H9 (cell line): ENCODE measurements at regions not wholly inside any gene's neighbourhood (a gene's known extent, or its start where the extent isn't known, plus 50 kb on each side); places are given as distances from the start of the nearest gene placed in this dataset.

Experiments used
- DNase-seq: peaks from one replicate; pipeline ENCODE4 v3.0.0-alpha.2; 2017
- H2AFZ ChIP-seq: one replicate; pipeline ENCODE4 v1.6.1; 2013; ENCODE audit warnings: mild to moderate bottlenecking, low read length, control low read depth, moderate library complexity
- H2AK5ac ChIP-seq: 2 replicates; pipeline ENCODE4 v1.6.1; 2013; ENCODE audit warnings: low read length, control low read depth, mixed read lengths; ENCODE audit not compliant: insufficient read length
- H2BK120ac ChIP-seq: one replicate; pipeline ENCODE4 v1.6.1; 2013; ENCODE audit warnings: low read depth, mild to moderate bottlenecking, low read length, control low read depth, inconsistent platforms; ENCODE audit not compliant: poor library complexity, severe bottlenecking
- H2BK12ac ChIP-seq: 2 replicates; pipeline ENCODE4 v1.6.1; 2013; ENCODE audit warnings: low read length, control low read depth, mixed read lengths, low read depth; ENCODE audit not compliant: insufficient read length
- H2BK15ac ChIP-seq: 2 replicates; pipeline ENCODE4 v1.6.1; 2013; ENCODE audit warnings: low read depth, low read length, control low read depth
- H2BK20ac ChIP-seq: one replicate; pipeline ENCODE4 v1.6.1; 2013; ENCODE audit warnings: low read depth, mild to moderate bottlenecking, low read length, control low read depth, inconsistent platforms; ENCODE audit not compliant: poor library complexity, severe bottlenecking
- H2BK5ac ChIP-seq: 2 replicates; pipeline ENCODE4 v1.6.1; 2013; ENCODE audit warnings: low read length, control low read depth, mixed read lengths; ENCODE audit not compliant: insufficient read length
- H3K14ac ChIP-seq: 2 replicates; pipeline ENCODE4 v1.6.1; 2013; ENCODE audit warnings: low read length, control low read depth; ENCODE audit not compliant: insufficient read depth
- H3K18ac ChIP-seq: 2 replicates; pipeline ENCODE4 v1.6.1; 2013; ENCODE audit warnings: low read depth, mild to moderate bottlenecking, mixed read lengths, low read length, control low read depth; ENCODE audit not compliant: insufficient read length
- H3K23ac ChIP-seq: 2 replicates; pipeline ENCODE4 v1.6.1; 2013; ENCODE audit warnings: low read length, control low read depth, mixed read lengths, low read depth; ENCODE audit not compliant: insufficient read length
- H3K23me2 ChIP-seq: 2 replicates; pipeline ENCODE4 v1.6.1; 2013; ENCODE audit warnings: low read depth, mild to moderate bottlenecking, mixed read lengths, low read length, control low read depth; ENCODE audit not compliant: insufficient read length, poor library complexity, severe bottlenecking
- H3K27ac ChIP-seq: 2 replicates; pipeline ENCODE4 v1.5.1; 2013; ENCODE audit warnings: low read length, control low read depth, mixed read lengths, low read depth; ENCODE audit not compliant: insufficient read length
- H3K27me3 ChIP-seq: 2 replicates; pipeline ENCODE4 v1.6.1; 2013; ENCODE audit warnings: low read length, control low read depth, inconsistent platforms; ENCODE audit not compliant: insufficient read depth
- H3K4ac ChIP-seq: 2 replicates; pipeline ENCODE4 v1.6.1; 2013; ENCODE audit warnings: low read depth, mild to moderate bottlenecking, control low read depth, inconsistent platforms, low read length, moderate library complexity
- H3K4me1 ChIP-seq: 2 replicates; pipeline ENCODE4 v1.6.1; 2013; ENCODE audit warnings: low read length, control low read depth, inconsistent platforms; ENCODE audit not compliant: insufficient read depth
- H3K4me2 ChIP-seq: 2 replicates; pipeline ENCODE4 v1.6.1; 2013; ENCODE audit warnings: low read length, control low read depth, mixed read lengths; ENCODE audit not compliant: insufficient read length, insufficient read depth
- H3K56ac ChIP-seq: 2 replicates; pipeline ENCODE4 v1.6.1; 2013; ENCODE audit warnings: low read depth, mild to moderate bottlenecking, mixed read lengths, low read length, control low read depth; ENCODE audit not compliant: insufficient read length
- H3K79me1 ChIP-seq: 2 replicates; pipeline ENCODE4 v1.6.1; 2013; ENCODE audit warnings: low read depth, mild to moderate bottlenecking, moderate library complexity, low read length, control low read depth, inconsistent platforms; ENCODE audit not compliant: insufficient read depth, poor library complexity, severe bottlenecking
- H3K79me2 ChIP-seq: 2 replicates; pipeline ENCODE4 v1.6.1; 2013; ENCODE audit warnings: low read length, control low read depth, inconsistent platforms; ENCODE audit not compliant: insufficient read depth
- H3K9ac ChIP-seq: 2 replicates; pipeline ENCODE4 v1.6.1; 2013; ENCODE audit warnings: low read length, control low read depth, mixed read lengths; ENCODE audit not compliant: insufficient read length; ENCODE audit errors: extremely low read depth
- H3K9me3 ChIP-seq: one replicate; pipeline ENCODE4 v1.6.1; 2013; ENCODE audit warnings: low read depth, low read length, inconsistent platforms; ENCODE audit not compliant: control insufficient read depth
- H3T11ph ChIP-seq: one replicate; pipeline ENCODE4 v1.6.1; 2013; ENCODE audit warnings: mild to moderate bottlenecking, low read length, control low read depth, inconsistent platforms
- H4K20me1 ChIP-seq: one replicate; pipeline ENCODE4 v1.6.1; 2013; ENCODE audit not compliant: control insufficient read depth, insufficient read length, insufficient read depth
- H4K5ac ChIP-seq: 2 replicates; pipeline ENCODE4 v1.6.1; 2013; ENCODE audit warnings: low read depth, mild to moderate bottlenecking, mixed read lengths, low read length, control low read depth; ENCODE audit not compliant: insufficient read length
- H4K8ac ChIP-seq: replicated peaks from 2 replicates; pipeline ENCODE4 v1.6.1; 2013; ENCODE audit warnings: low read length, control low read depth, mixed read lengths, low read depth; ENCODE audit not compliant: insufficient read length
- H4K91ac ChIP-seq: 2 replicates; pipeline ENCODE4 v1.6.1; 2013; ENCODE audit warnings: low read depth, mild to moderate bottlenecking, moderate library complexity, mixed read lengths, low read length, control low read depth; ENCODE audit not compliant: insufficient read length
- H3K27ac Mint-ChIP-seq, 3 experiments: 2 replicates in 2 of 3; 3 replicates in 1 of 3; pipeline ENCODE4 v1.8.0; 2020 to 2021; ENCODE audit warnings: mixed read lengths in 3 of 3, mild to moderate bottlenecking in 1 of 3, moderate library complexity in 1 of 3
- H3K27me3 Mint-ChIP-seq: 2 replicates; pipeline ENCODE4 v1.8.0; 2021; ENCODE audit warnings: low read depth, mild to moderate bottlenecking, moderate library complexity, mixed read lengths
- H3K36me3 Mint-ChIP-seq, 3 experiments: 2 replicates in 2 of 3; 3 replicates in 1 of 3; pipeline ENCODE4 v1.8.0; 2020 to 2021; ENCODE audit warnings: low read depth in 3 of 3, mixed read lengths in 3 of 3; ENCODE audit not compliant: insufficient read depth in 1 of 3
- H3K4me1 Mint-ChIP-seq, 2 experiments: 2 replicates each; pipeline ENCODE4 v1.8.0; 2020; ENCODE audit warnings: mixed read lengths in 2 of 2
- H3K4me3 Mint-ChIP-seq, 2 experiments: 2 replicates in 1 of 2; 3 replicates in 1 of 2; pipeline ENCODE4 v1.8.0; 2020 to 2021; ENCODE audit warnings: mild to moderate bottlenecking in 2 of 2, mixed read lengths in 2 of 2, moderate library complexity in 1 of 2
- H3K9me3 Mint-ChIP-seq, 2 experiments: 2 replicates in 1 of 2; 3 replicates in 1 of 2; pipeline ENCODE4 v1.8.0; 2020; ENCODE audit warnings: mild to moderate bottlenecking in 2 of 2, mixed read lengths in 2 of 2, moderate library complexity in 1 of 2
- CTCF ChIP-seq: fragments of 200-600 bp; sonication (generic); conservative IDR thresholded peaks from 3 replicates; pipeline ENCODE4 v1.8.0; 2021; ENCODE audit warnings: antibody characterized with exemption, mild to moderate bottlenecking
- WGBS: extraction: QIAGEN DNeasy Blood & Tissue Kit; methylation state at CpG from one replicate; pipeline ENCODE4 v1.1.7; 2013; ENCODE audit warnings: missing lambda C conversion rate, low lambda C conversion rate, mixed read lengths; ENCODE audit not compliant: insufficient read length; ENCODE audit errors: extremely low coverage; 5-methylcytosine and 5-hydroxymethylcytosine counted together

GRCh38 chr2:121150713-121151112, 134.3 kb downstream of the TFCP2L1 start:
- H4K20me1 ChIP-seq: no peaks in the 10 kb centered on the region
- H3K9me3 Mint-ChIP-seq: peaks cover 0 to 2% of the 10 kb centered on the region in 2 experiments; a peak in 1 of 5 replicates
- H3K27ac ChIP-seq: no peak overlapping the region
- no peak overlapping the region for H2BK120ac ChIP-seq
- no peak overlapping the region for H2BK20ac ChIP-seq
- no peak overlapping the region for H3K27ac Mint-ChIP-seq
- H3K27me3 ChIP-seq: no peaks in the 10 kb centered on the region
- no peak overlapping the region for H3K4me3 Mint-ChIP-seq
- H3K36me3 Mint-ChIP-seq: no peaks in the 10 kb centered on the region
- 0 out of 4 replicates have a peak, but pooled peaks cover 0 to 3% of the 10 kb centered on the region in 2 experiments for H3K4me1 Mint-ChIP-seq
- H3K23ac ChIP-seq: no peak overlapping the region
- no peak overlapping the region for H3K18ac ChIP-seq
- no peaks in the 10 kb centered on the region for H3K23me2 ChIP-seq
- H3K4ac ChIP-seq: no peak overlapping the region
- no peak overlapping the region for H2BK5ac ChIP-seq
- H2BK15ac ChIP-seq: no peak overlapping the region
- no peak for DNase-seq
- H3K14ac ChIP-seq: no peak overlapping the region
- no peak overlapping the region for H4K91ac ChIP-seq
- H3K56ac ChIP-seq: no peak overlapping the region
- H4K8ac ChIP-seq: no peak overlapping the region
- H3K4me2 ChIP-seq: no peak overlapping the region
- H3K4me1 ChIP-seq: no peaks in the 10 kb centered on the region
- H3K79me1 ChIP-seq: no peaks in the 10 kb centered on the region
- no peak overlapping the region for H4K5ac ChIP-seq
- no peak overlapping the region for H3K9ac ChIP-seq
- no peaks in the 10 kb centered on the region for H3K9me3 ChIP-seq
- no peak overlapping the region for H2BK12ac ChIP-seq
- no peak overlapping the region for H3T11ph ChIP-seq
- H2AK5ac ChIP-seq: no peak overlapping the region
- no peak overlapping the region for H2AFZ ChIP-seq
- no CpG with 5 or more reads among the region's 4 CpGs for WGBS
- no peak for TF ChIP-seq CTCF
- H3K79me2 ChIP-seq: no peaks in the 10 kb centered on the region
- H3K27me3 Mint-ChIP-seq: peaks cover 3% of the 10 kb centered on the region; the same call in 1 of the 2 replicates
